ENCODE measurements at regions not wholly inside any gene's neighbourhood (a gene's known extent, or its start where the extent isn't known, plus 50 kb on each side); places are given as distances from the start of the nearest gene placed in this dataset.

- no peaks in the 10 kb centered on the region for H3K4me1 ChIP-seq (ENCODE audit: insufficient read depth, low read length)
- H3K27ac Mint-ChIP-seq, result no peak overlapping the region
- ATAC-seq (ENCODE audit: poor library complexity) (no peak), DNase-seq (no peak)
- H3K27ac ChIP-seq (ENCODE audit: low read depth in 1 of 2, low read length in 2 of 2), result no peak overlapping the region
- H3K9me3 Mint-ChIP-seq, result peaks cover 14% of the 10 kb centered on the region
- no peaks in the 10 kb centered on the region for H3K36me3 Mint-ChIP-seq (ENCODE audit: low read depth)
- no peak overlapping the region for H3K4me3 Mint-ChIP-seq
- TF ChIP-seq CTCF (IDR thresholded peaks at IDR 0.05), result no peak
- H3K9me3 ChIP-seq (ENCODE audit: control insufficient read depth in 1 of 2, insufficient read depth in 1 of 2, low read length in 2 of 2), result peaks cover 0 to 4% of the 10 kb centered on the region in 2 experiments
- POLR2A ChIA-PET, result no interaction called here
- no peaks in the 10 kb centered on the region for H3K4me1 Mint-ChIP-seq (ENCODE audit: low read depth)
- CTCF ChIA-PET, result no interaction called here
- no peaks in the 10 kb centered on the region for H3K27me3 ChIP-seq (ENCODE audit: control insufficient read depth in 1 of 2, insufficient read depth in 2 of 2, low read length in 2 of 2)
- no peak overlapping the region for H3K4me3 ChIP-seq (ENCODE audit: low read length)
- H3K27me3 Mint-ChIP-seq, result no peaks in the 10 kb centered on the region
- intact Hi-C loops (cut with DNase I, micrococcal nuclease), result no loop called here
- no peaks in the 10 kb centered on the region for H3K36me3 ChIP-seq (ENCODE audit: insufficient read depth, low read length)
Observed at GRCh38 chr7:145331522-145331921, 495.7 kb upstream of the TPK1 start.

DNA sequence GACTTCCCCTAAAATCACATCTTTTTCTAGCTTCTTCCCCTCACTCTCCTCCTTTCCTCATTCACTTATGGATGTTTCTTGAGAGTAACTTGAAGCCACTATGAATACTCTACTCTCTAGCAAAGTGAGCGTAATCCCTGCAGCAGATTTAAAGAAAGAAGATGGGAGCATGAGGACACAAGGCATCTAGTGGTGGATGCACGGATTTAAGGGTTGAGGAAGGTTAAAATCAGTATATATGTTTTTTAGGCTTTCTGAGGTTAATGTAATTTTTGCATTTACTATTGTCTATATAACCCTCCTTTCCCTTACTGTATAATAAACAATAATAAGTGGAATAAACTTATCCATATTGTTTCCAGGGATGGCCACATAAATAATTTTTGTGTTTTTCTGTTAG, 495.2 kb upstream of the TPK1 start:
- H3K9me3 Mint-ChIP-seq, result peaks cover 11% of the 10 kb centered on the region
- H3K4me3 ChIP-seq (ENCODE audit: low read length), result no peak overlapping the region
- no peak for TF ChIP-seq CTCF (IDR thresholded peaks at IDR 0.05)
- DNase-seq (no peak), ATAC-seq (ENCODE audit: poor library complexity) (no peak)
- peaks cover 0 to 4% of the 10 kb centered on the region in 2 experiments for H3K9me3 ChIP-seq (ENCODE audit: control insufficient read depth in 1 of 2, insufficient read depth in 1 of 2, low read length in 2 of 2)
- no peak overlapping the region for H3K27ac ChIP-seq (ENCODE audit: low read depth in 1 of 2, low read length in 2 of 2)
- POLR2A ChIA-PET, result no interaction called here
- no peaks in the 10 kb centered on the region for H3K36me3 Mint-ChIP-seq (ENCODE audit: low read depth)
- H3K4me3 Mint-ChIP-seq, result no peak overlapping the region
- H3K27ac Mint-ChIP-seq, result no peak overlapping the region
- intact Hi-C loops (cut with DNase I, micrococcal nuclease), result no loop called here
- H3K4me1 ChIP-seq (ENCODE audit: insufficient read depth, low read length), result no peaks in the 10 kb centered on the region
- H3K27me3 ChIP-seq (ENCODE audit: control insufficient read depth in 1 of 2, insufficient read depth in 2 of 2, low read length in 2 of 2), result no peaks in the 10 kb centered on the region
- no peaks in the 10 kb centered on the region for H3K4me1 Mint-ChIP-seq (ENCODE audit: low read depth)
- CTCF ChIA-PET, result no interaction called here
- no peaks in the 10 kb centered on the region for H3K27me3 Mint-ChIP-seq
- no peaks in the 10 kb centered on the region for H3K36me3 ChIP-seq (ENCODE audit: insufficient read depth, low read length)

- TF ChIP-seq CTCF (IDR thresholded peaks at IDR 0.05), result no peak
- Mint-ChIP-seq H3K36me3 (ENCODE audit: low read depth) (no peaks in the 10 kb centered on the region), H3K27ac (no peak overlapping the region), H3K9me3 (peaks cover 3% of the 10 kb centered on the region), H3K27me3 (no peaks in the 10 kb centered on the region), H3K4me1 (ENCODE audit: low read depth) (no peaks in the 10 kb centered on the region), H3K4me3 (no peak overlapping the region)
- POLR2A ChIA-PET, result no interaction called here
- Histone ChIP-seq H3K9me3 (ENCODE audit: control insufficient read depth in 1 of 2, insufficient read depth in 1 of 2, low read length in 2 of 2) (peaks cover 0 to 4% of the 10 kb centered on the region in 2 experiments), H3K4me1 (ENCODE audit: insufficient read depth, low read length) (no peaks in the 10 kb centered on the region), H3K4me3 (ENCODE audit: low read length) (no peak overlapping the region), H3K27me3 (ENCODE audit: control insufficient read depth in 1 of 2, insufficient read depth in 2 of 2, low read length in 2 of 2) (no peaks in the 10 kb centered on the region), H3K27ac (ENCODE audit: low read depth in 1 of 2, low read length in 2 of 2) (no peak overlapping the region), H3K36me3 (ENCODE audit: insufficient read depth, low read length) (no peaks in the 10 kb centered on the region)
- CTCF ChIA-PET, result no interaction called here
- DNase-seq (no peak), ATAC-seq (ENCODE audit: poor library complexity) (no peak)
- intact Hi-C loops (cut with DNase I, micrococcal nuclease), result no loop called here
Observed at GRCh38 chr7:145327646-145328045, 491.8 kb upstream of the TPK1 start.
